22Rv1 (cell line): ENCODE measurements at regions not wholly inside any gene's neighbourhood (a gene's known extent, or its start where the extent isn't known, plus 50 kb on each side); places are given as distances from the start of the nearest gene placed in this dataset.

Experiments
- ZFX ChIP-seq: fragments of 450-650 bp; IDR thresholded peaks from 2 replicates; pipeline ENCODE4 v1.6.1; 2017; ENCODE audit warnings: antibody characterized with exemption, borderline replicate concordance
- TF ChIP-seq, protein P1 (sequence below): fragments of 450-650 bp; IDR thresholded peaks from 2 replicates; pipeline ENCODE4 v1.5.1; 2017; ENCODE audit warnings: mild to moderate bottlenecking

- TF ChIP-seq, protein P1, sequence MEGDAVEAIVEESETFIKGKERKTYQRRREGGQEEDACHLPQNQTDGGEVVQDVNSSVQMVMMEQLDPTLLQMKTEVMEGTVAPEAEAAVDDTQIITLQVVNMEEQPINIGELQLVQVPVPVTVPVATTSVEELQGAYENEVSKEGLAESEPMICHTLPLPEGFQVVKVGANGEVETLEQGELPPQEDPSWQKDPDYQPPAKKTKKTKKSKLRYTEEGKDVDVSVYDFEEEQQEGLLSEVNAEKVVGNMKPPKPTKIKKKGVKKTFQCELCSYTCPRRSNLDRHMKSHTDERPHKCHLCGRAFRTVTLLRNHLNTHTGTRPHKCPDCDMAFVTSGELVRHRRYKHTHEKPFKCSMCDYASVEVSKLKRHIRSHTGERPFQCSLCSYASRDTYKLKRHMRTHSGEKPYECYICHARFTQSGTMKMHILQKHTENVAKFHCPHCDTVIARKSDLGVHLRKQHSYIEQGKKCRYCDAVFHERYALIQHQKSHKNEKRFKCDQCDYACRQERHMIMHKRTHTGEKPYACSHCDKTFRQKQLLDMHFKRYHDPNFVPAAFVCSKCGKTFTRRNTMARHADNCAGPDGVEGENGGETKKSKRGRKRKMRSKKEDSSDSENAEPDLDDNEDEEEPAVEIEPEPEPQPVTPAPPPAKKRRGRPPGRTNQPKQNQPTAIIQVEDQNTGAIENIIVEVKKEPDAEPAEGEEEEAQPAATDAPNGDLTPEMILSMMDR, result peak; percentile 50
- TF ChIP-seq ZFX, result no peak
Measured at GRCh38 chr14:26255213-26255612, 342.6 kb downstream of the NOVA1 start.
